Thyroid gland (tissue), 4 donors: ENCODE measurements at regions not wholly inside any gene's neighbourhood (a gene's known extent, or its start where the extent isn't known, plus 50 kb on each side); places are given as distances from the start of the nearest gene placed in this dataset.

Source experiments
- CTCF ChIP-seq, 6 experiments: fragments of 200-600 bp in 3 of 6; fragments of 450-650 bp in 3 of 6; sonication (generic) in 3 of 6; IDR thresholded peaks; one replicate each; pipeline ENCODE4 v1.5.1; 2016 to 2019; ENCODE audit warnings: antibody characterized with exemption in 6 of 6, mild to moderate bottlenecking in 2 of 6, inconsistent platforms in 1 of 6, moderate library complexity in 1 of 6
- POLR2A ChIP-seq, 2 donors: fragments of 450-650 bp; IDR thresholded peaks; one replicate each; pipeline ENCODE4 v1.6.1; 2017; ENCODE audit warnings: antibody characterized with exemption in 2 of 2, mild to moderate bottlenecking in 2 of 2, moderate library complexity in 1 of 2

GRCh38 chr5:60340965-60341471 is 358.9 kb downstream of the DEPDC1B start:
- TF ChIP-seq CTCF (IDR thresholded peaks at IDR 0.05) (peak in 1 of 6 experiments; percentile 12), POLR2A (IDR thresholded peaks at IDR 0.05) (no peak)
